Keratinocyte (primary cell): ENCODE measurements at regions not wholly inside any gene's neighbourhood (a gene's known extent, or its start where the extent isn't known, plus 50 kb on each side); places are given as distances from the start of the nearest gene placed in this dataset.

ENCODE experiments used
- DNase-seq: peaks from one replicate; pipeline ENCODE4 v3.0.0-alpha.2; 2011; ENCODE audit warnings: low read depth, missing footprints, low spot score
- FAIRE-seq: peaks from 2 replicates; lab custom pipeline; 2011; peaks lifted over from hg19 to GRCh38; lab: Jason Lieb, UNC
- H2AFZ ChIP-seq: 2 replicates; pipeline ENCODE4 v1.6.0; 2012; ENCODE audit warnings: low read length, control low read depth, inconsistent platforms; ENCODE audit not compliant: control insufficient read depth
- H3K27ac ChIP-seq: 2 replicates; pipeline ENCODE4 v1.5.1; 2011; ENCODE audit warnings: low read length; ENCODE audit not compliant: control insufficient read depth, insufficient read depth
- H3K27me3 ChIP-seq: 3 replicates; pipeline ENCODE4 v1.6.0; 2011; ENCODE audit warnings: low read length; ENCODE audit not compliant: control insufficient read depth, insufficient read depth; ENCODE audit errors: extremely low read depth
- H3K36me3 ChIP-seq, 2 experiments: 2 replicates in 1 of 2; 3 replicates in 1 of 2; pipeline ENCODE4 v1.5.1; 2011; ENCODE audit warnings: low read length in 2 of 2, mild to moderate bottlenecking in 1 of 2; ENCODE audit not compliant: control insufficient read depth in 2 of 2, insufficient read depth in 2 of 2; ENCODE audit errors: extremely low read depth in 1 of 2
- H3K4me1 ChIP-seq: 3 replicates; pipeline ENCODE4 v1.5.1; 2011; ENCODE audit warnings: low read length; ENCODE audit not compliant: control insufficient read depth, insufficient read depth; ENCODE audit errors: extremely low read depth
- H3K4me2 ChIP-seq: 3 replicates; pipeline ENCODE4 v1.6.0; 2011; ENCODE audit warnings: low read depth, low read length; ENCODE audit not compliant: control insufficient read depth, insufficient read depth; ENCODE audit errors: extremely low read depth
- H3K4me3 ChIP-seq, 3 experiments: fragments of 200-600 bp in 1 of 3; sonication (generic) in 1 of 3; 2 replicates in 2 of 3; 3 replicates in 1 of 3; pipeline ENCODE4 v1.5.1; 2011 to 2016; ENCODE audit warnings: low read length in 3 of 3, mild to moderate bottlenecking in 3 of 3, control low read depth in 2 of 3, inconsistent platforms in 1 of 3, low read depth in 1 of 3, mixed read lengths in 1 of 3, mixed run types in 1 of 3, moderate library complexity in 1 of 3; ENCODE audit not compliant: control insufficient read depth in 2 of 3, insufficient read depth in 2 of 3; ENCODE audit errors: extremely low read depth in 1 of 3
- H3K79me2 ChIP-seq: 2 replicates; pipeline ENCODE4 v1.6.0; 2012; ENCODE audit warnings: low read length; ENCODE audit not compliant: control insufficient read depth, insufficient read depth
- H3K9ac ChIP-seq: 3 replicates; pipeline ENCODE4 v1.6.0; 2011; ENCODE audit warnings: low read length; ENCODE audit not compliant: control insufficient read depth, insufficient read depth; ENCODE audit errors: extremely low read depth
- H3K9me1 ChIP-seq: 3 replicates; pipeline ENCODE4 v1.6.0; 2011; ENCODE audit warnings: low read length; ENCODE audit not compliant: control insufficient read depth, insufficient read depth; ENCODE audit errors: extremely low read depth
- H3K9me3 ChIP-seq: 2 replicates; pipeline ENCODE4 v1.5.1; 2012; ENCODE audit warnings: low read depth, low read length; ENCODE audit not compliant: control insufficient read depth
- H4K20me1 ChIP-seq: 3 replicates; pipeline ENCODE4 v1.6.0; 2011; ENCODE audit warnings: low read length; ENCODE audit not compliant: control insufficient read depth, insufficient read depth; ENCODE audit errors: extremely low read depth
- CTCF ChIP-seq, 3 experiments: IDR thresholded peaks in 1 of 3; conservative IDR thresholded peaks in 1 of 3; optimal IDR thresholded peaks in 1 of 3; 2 replicates in 2 of 3; 3 replicates in 1 of 3; pipeline versions ENCODE3 to v1.5.1; 2011; ENCODE audit warnings: low read length in 3 of 3, mild to moderate bottlenecking in 3 of 3, moderate library complexity in 2 of 3, control low read depth in 1 of 3, inconsistent platforms in 1 of 3; ENCODE audit not compliant: insufficient read depth in 2 of 3; ENCODE audit errors: extremely low read depth in 1 of 3
- EZH2 ChIP-seq: IDR thresholded peaks from one replicate; pipeline ENCODE4 v1.6.1; 2012; ENCODE audit warnings: inconsistent platforms, mild to moderate bottlenecking, low read length, moderate library complexity
- dilution Hi-C: fragments of 300-500 bp; cut with MboI; formaldehyde crosslinking; loops from one replicate; pipeline ENCODE4 v1.7.0; 2020; ENCODE audit warnings: low sequenced_read_pairs; ENCODE audit not compliant: extremely low pct_ligation_motif_present

GRCh38 chr1:185393815-185394214, 76.8 kb upstream of the IVNS1ABP start:
- Histone ChIP-seq H3K27me3 (no peaks in the 10 kb centered on the region), H3K9me3 (no peaks in the 10 kb centered on the region), H3K4me2 (peak overlapping the region; percentile 78), H2AFZ (peak overlapping the region; percentile 83), H3K9me1 (no peaks in the 10 kb centered on the region), H3K4me3 (peak overlapping the region in 2 of 3 experiments; percentile 13 to 34), H3K36me3 (no peaks in the 10 kb centered on the region), H3K4me1 (peaks cover 10% of the 10 kb centered on the region), H3K79me2 (no peaks in the 10 kb centered on the region), H3K9ac (peak overlapping the region; percentile 40), H4K20me1 (no peaks in the 10 kb centered on the region), H3K27ac (peak overlapping the region; percentile 74)
- DNase-seq (no peak), FAIRE-seq (peak; percentile 75)
- no peak for TF ChIP-seq CTCF (optimal IDR thresholded peaks at IDR 0.05 in 1 of 3, IDR thresholded peaks at IDR 0.05 in 1 of 3, conservative IDR thresholded peaks at IDR 0.05 in 1 of 3; ENCODE audit: extremely low read depth in 1 of 3, insufficient read depth in 2 of 3, low read length in 3 of 3)
- TF ChIP-seq EZH2 = no peak
- dilution Hi-C loops = no loop called here

GRCh38 chr1:185393205-185393604, 76.2 kb upstream of the IVNS1ABP start:
- no peaks in the 10 kb centered on the region for H3K27me3 ChIP-seq
- DNase-seq = no peak
- H3K4me2 ChIP-seq = peak overlapping the region; percentile 78
- H3K4me1 ChIP-seq = peaks cover 10% of the 10 kb centered on the region
- H3K79me2 ChIP-seq = no peaks in the 10 kb centered on the region
- peak overlapping the region; percentile 40 for H3K9ac ChIP-seq
- peak overlapping the region; percentile 74 for H3K27ac ChIP-seq
- TF ChIP-seq EZH2 (no peak), CTCF (optimal IDR thresholded peaks at IDR 0.05 in 1 of 3, IDR thresholded peaks at IDR 0.05 in 1 of 3, conservative IDR thresholded peaks at IDR 0.05 in 1 of 3; ENCODE audit: extremely low read depth in 1 of 3, insufficient read depth in 2 of 3, low read length in 3 of 3) (no peak)
- H4K20me1 ChIP-seq = no peaks in the 10 kb centered on the region
- peak overlapping the region; percentile 83 for H2AFZ ChIP-seq
- no peaks in the 10 kb centered on the region for H3K36me3 ChIP-seq
- no peaks in the 10 kb centered on the region for H3K9me3 ChIP-seq
- no peak for FAIRE-seq
- H3K4me3 ChIP-seq = peak overlapping the region in 1 of 3 experiments; percentile 34
- dilution Hi-C loops = no loop called here
- H3K9me1 ChIP-seq = no peaks in the 10 kb centered on the region
